ENCODE measurements at regions not wholly inside any gene's neighbourhood (a gene's known extent, or its start where the extent isn't known, plus 50 kb on each side); places are given as distances from the start of the nearest gene placed in this dataset.

GRCh38 chr4:53844551-53844950 is 219.9 kb downstream of the CHIC2 start:
- H3K4me3 ChIP-seq: no peak overlapping the region
- H3K79me2 ChIP-seq (replicated peaks; ENCODE audit: insufficient read depth): no peaks in the 10 kb centered on the region
- H3F3A ChIP-seq (replicated peaks; ENCODE audit: low read depth): no peaks in the 10 kb centered on the region
- Mint-ChIP-seq H3K9me3 (peaks cover 3% of the 10 kb centered on the region), H3K4me3 (no peak overlapping the region), H3K4me1 (no peaks in the 10 kb centered on the region), H3K27ac (no peak overlapping the region), H3K36me3 (ENCODE audit: low read depth) (no peaks in the 10 kb centered on the region), H3K27me3 (ENCODE audit: insufficient read depth, low read depth, poor library complexity) (no peaks in the 10 kb centered on the region)
- no peaks in the 10 kb centered on the region for H3K9me2 ChIP-seq (ENCODE audit: insufficient read depth)
- H3K36me3 ChIP-seq (ENCODE audit: insufficient read depth): no peaks in the 10 kb centered on the region
- H3K4me2 ChIP-seq: no peak overlapping the region
- H4K20me1 ChIP-seq (replicated peaks; ENCODE audit: insufficient read depth): no peaks in the 10 kb centered on the region
- TF ChIP-seq CREB1 (CRISPR knock-in tag; IDR thresholded peaks at IDR 0.05; ENCODE audit: low read depth): no peak
- no peak for TF ChIP-seq STAT1 (IDR thresholded peaks at IDR 0.05; ENCODE audit: unreplicated experiment)
- no peak for TF ChIP-seq NANOG (IDR thresholded peaks at IDR 0.05; ENCODE audit: borderline replicate concordance)
- no peak for TF ChIP-seq ZNF114 (CRISPR knock-in tag; IDR thresholded peaks at IDR 0.05)
- TF ChIP-seq ZNF331 (CRISPR knock-in tag; IDR thresholded peaks at IDR 0.05; ENCODE audit: low read depth): no peak
- no peak for TF ChIP-seq EZH2 (IDR thresholded peaks at IDR 0.05; ENCODE audit: low read depth, unreplicated experiment)
- TF ChIP-seq POLR2AphosphoS5 (IDR thresholded peaks at IDR 0.05; ENCODE audit: low read depth): no peak
- no peak for TF ChIP-seq CTCF (conservative IDR thresholded peaks at IDR 0.05; ENCODE audit: low read depth in 2 of 2)
- TF ChIP-seq REST (IDR thresholded peaks at IDR 0.05; ENCODE audit: unreplicated experiment): no peak
- no peak for TF ChIP-seq ETS1 (IDR thresholded peaks at IDR 0.05)
- TF ChIP-seq JUNB (IDR thresholded peaks at IDR 0.05; ENCODE audit: unreplicated experiment): no peak
- no peak for TF ChIP-seq ZNF462 (CRISPR knock-in tag; IDR thresholded peaks at IDR 0.05)
- TF ChIP-seq EZH2phosphoT487 (IDR thresholded peaks at IDR 0.05; ENCODE audit: unreplicated experiment): no peak
- DNase-seq (ENCODE audit: low spot score) (no peak), ATAC-seq (no peak)
- no peaks in the 10 kb centered on the region for H3K4me1 ChIP-seq (ENCODE audit: insufficient read depth)
- no peak overlapping the region for H3K27ac ChIP-seq (ENCODE audit: low read depth)
- 0 out of 2 replicates have a peak overlapping the region, but pooled peaks have one; percentile 23 for H2AFZ ChIP-seq
- no peaks in the 10 kb centered on the region for H3K27me3 ChIP-seq (ENCODE audit: insufficient read depth)

All from GM23338 (cell line).